ENCODE measurements at regions not wholly inside any gene's neighbourhood (a gene's known extent, or its start where the extent isn't known, plus 50 kb on each side); places are given as distances from the start of the nearest gene placed in this dataset.

GRCh38 chr11:19463976-19464375, 223.2 kb upstream of the E2F8 start:
- Histone ChIP-seq H3K27ac (no peak overlapping the region), H3K4me3 (no peak overlapping the region), H3K36me3 (no peaks in the 10 kb centered on the region), H3K27me3 (replicated peaks) (no peaks in the 10 kb centered on the region), H3K9me3 (replicated peaks) (no peaks in the 10 kb centered on the region), H3K4me1 (replicated peaks) (no peaks in the 10 kb centered on the region)
- no peak for DNase-seq (ENCODE audit: low read depth in 1 of 2, low spot score in 2 of 2)

- no peaks in the 10 kb centered on the region for H3K9me3 ChIP-seq (replicated peaks)
- H3K27ac ChIP-seq = no peak overlapping the region
- no peaks in the 10 kb centered on the region for H3K36me3 ChIP-seq
- H3K4me1 ChIP-seq (replicated peaks) = no peaks in the 10 kb centered on the region
- H3K27me3 ChIP-seq (replicated peaks) = no peaks in the 10 kb centered on the region
- no peak for DNase-seq (ENCODE audit: low read depth in 1 of 2, low spot score in 2 of 2)
- H3K4me3 ChIP-seq = no peak overlapping the region
Measured at GRCh38 chr11:19460718-19461405, 220.1 kb upstream of the E2F8 start.

DNA sequence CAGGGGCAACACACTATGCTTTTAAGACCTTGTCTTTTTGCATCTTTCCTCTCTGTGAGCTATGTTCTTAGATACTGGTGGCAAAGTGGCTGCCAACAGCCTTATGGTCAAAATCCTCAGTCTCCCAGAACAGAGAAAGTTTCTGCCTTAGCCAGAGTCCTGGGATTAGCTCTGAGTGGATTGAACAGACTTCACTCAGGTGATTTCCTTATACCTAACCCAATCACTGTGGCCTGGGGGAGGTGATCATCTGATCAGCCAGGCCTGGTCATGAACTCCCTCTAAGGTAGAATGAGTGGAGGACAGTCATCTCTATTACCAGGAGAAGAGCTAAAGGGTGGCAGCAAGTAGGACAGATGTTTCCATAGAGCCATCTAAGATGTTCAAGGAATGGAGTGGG, 218.5 kb upstream of the E2F8 start:
- Histone ChIP-seq H3K27ac (no peak overlapping the region), H3K4me3 (no peak overlapping the region), H3K36me3 (no peaks in the 10 kb centered on the region), H3K4me1 (replicated peaks) (no peaks in the 10 kb centered on the region), H3K27me3 (replicated peaks) (no peaks in the 10 kb centered on the region), H3K9me3 (replicated peaks) (no peaks in the 10 kb centered on the region)
- DNase-seq (ENCODE audit: low read depth in 1 of 2, low spot score in 2 of 2) = no peak

DNA sequence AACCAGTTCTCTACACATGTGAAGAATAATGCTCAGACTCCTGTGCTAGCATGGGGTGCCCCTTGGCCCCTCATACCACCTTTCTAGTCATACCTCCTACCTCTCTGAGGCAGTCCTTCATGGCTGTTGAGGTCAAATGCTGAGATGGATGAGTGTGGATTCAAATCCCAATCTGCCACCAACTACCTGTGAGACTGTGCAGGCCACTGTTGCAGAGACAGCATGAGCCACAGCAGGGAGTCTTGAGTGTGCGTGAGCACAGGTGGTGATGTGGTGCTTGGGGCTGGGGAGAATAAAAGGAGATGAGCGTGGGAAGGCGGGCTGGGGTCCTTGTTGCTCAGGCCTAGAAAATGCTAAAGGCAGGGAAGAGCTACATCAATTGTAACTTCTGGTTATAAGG, 218.0 kb upstream of the E2F8 start:
- no peak for DNase-seq (ENCODE audit: low read depth in 1 of 2, low spot score in 2 of 2)
- Histone ChIP-seq H3K27ac (no peak overlapping the region), H3K9me3 (replicated peaks) (no peaks in the 10 kb centered on the region), H3K4me1 (replicated peaks) (no peaks in the 10 kb centered on the region), H3K4me3 (no peak overlapping the region), H3K36me3 (no peaks in the 10 kb centered on the region), H3K27me3 (replicated peaks) (no peaks in the 10 kb centered on the region)

- H3K4me1 ChIP-seq (replicated peaks) = no peaks in the 10 kb centered on the region
- H3K27me3 ChIP-seq (replicated peaks) = no peaks in the 10 kb centered on the region
- DNase-seq (ENCODE audit: low read depth in 1 of 2, low spot score in 2 of 2) = no peak
- no peaks in the 10 kb centered on the region for H3K36me3 ChIP-seq
- H3K27ac ChIP-seq = no peak overlapping the region
- H3K4me3 ChIP-seq = no peak overlapping the region
- no peaks in the 10 kb centered on the region for H3K9me3 ChIP-seq (replicated peaks)
Measured at GRCh38 chr11:19458231-19458630, 217.5 kb upstream of the E2F8 start.

DNA sequence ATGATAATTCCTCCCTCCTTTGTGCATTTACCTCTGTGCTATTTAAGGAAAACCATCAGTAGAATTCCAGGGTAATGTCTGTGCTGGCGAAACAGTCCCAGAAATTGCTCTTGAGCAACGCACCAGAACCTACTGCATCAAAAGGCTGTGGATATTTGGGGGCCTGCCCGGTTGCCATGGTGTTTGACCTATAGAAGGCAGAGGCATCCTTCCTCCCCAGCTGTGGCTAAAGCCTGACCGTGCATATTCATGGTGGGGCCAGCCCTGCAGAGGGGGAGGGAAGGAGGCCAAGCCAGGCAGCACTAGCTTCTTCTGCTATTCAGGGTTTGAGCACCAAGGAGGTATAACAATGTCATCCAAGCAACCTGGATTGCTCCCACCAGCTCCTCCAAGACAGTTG, 215.0 kb upstream of the E2F8 start:
- H3K9me3 ChIP-seq (replicated peaks) = no peaks in the 10 kb centered on the region
- no peak overlapping the region for H3K27ac ChIP-seq
- H3K4me3 ChIP-seq = no peak overlapping the region
- DNase-seq (ENCODE audit: low read depth in 1 of 2, low spot score in 2 of 2) = no peak
- no peaks in the 10 kb centered on the region for H3K27me3 ChIP-seq (replicated peaks)
- H3K36me3 ChIP-seq = no peaks in the 10 kb centered on the region
- no peaks in the 10 kb centered on the region for H3K4me1 ChIP-seq (replicated peaks)

GRCh38 chr11:19453651-19454257, 213.0 kb upstream of the E2F8 start:
- Histone ChIP-seq H3K4me3 (no peak overlapping the region), H3K36me3 (no peaks in the 10 kb centered on the region), H3K4me1 (replicated peaks) (no peaks in the 10 kb centered on the region), H3K9me3 (replicated peaks) (no peaks in the 10 kb centered on the region), H3K27me3 (replicated peaks) (no peaks in the 10 kb centered on the region), H3K27ac (no peak overlapping the region)
- no peak for DNase-seq (ENCODE audit: low read depth in 1 of 2, low spot score in 2 of 2)

DNA sequence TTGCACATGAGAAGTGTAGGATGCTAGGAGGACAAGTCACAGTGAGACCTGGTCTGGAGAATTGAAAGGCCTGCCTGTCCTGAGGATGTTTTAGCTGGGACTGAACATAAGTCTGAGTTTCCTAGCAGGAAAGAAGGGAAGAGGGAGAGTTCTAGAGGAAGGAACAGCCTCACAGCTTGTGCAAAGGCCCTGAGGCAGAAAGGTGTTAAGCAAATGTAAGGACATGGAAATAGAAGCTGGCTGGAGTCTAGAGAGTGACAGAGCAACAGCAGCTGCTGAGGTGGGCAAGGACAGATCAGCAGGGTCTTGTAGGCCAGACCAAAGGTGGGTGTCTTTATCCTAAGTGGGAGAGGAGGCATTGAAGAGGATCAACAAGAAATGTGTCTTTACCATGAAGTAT, 210.9 kb upstream of the E2F8 start:
- Histone ChIP-seq H3K4me3 (no peak overlapping the region), H3K27ac (no peak overlapping the region)

DNA sequence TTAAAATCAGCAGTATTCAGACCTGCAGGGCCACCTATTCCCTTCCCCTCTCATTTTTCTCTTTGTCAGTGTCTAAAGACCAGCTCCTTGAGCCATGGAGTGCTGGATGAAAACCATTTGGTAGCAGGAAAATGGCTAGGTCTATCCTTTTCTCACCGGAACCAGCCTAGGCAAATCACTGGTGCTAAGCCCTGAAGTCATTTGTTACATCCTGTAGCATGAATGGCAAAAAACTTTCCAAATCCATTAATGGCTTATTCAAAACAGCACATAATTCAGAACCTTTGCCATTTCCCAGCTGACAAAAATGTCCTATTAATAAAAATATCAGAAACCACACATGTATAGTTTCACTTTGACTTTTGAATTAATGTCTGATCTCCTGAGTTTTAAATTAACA, 209.5 kb upstream of the E2F8 start:
- H3K27ac ChIP-seq = no peak overlapping the region
- no peak overlapping the region for H3K4me3 ChIP-seq
- no peaks in the 10 kb centered on the region for H3K36me3 ChIP-seq
- DNase-seq (ENCODE audit: low read depth in 1 of 2, low spot score in 2 of 2) = no peak
- H3K27me3 ChIP-seq (replicated peaks) = no peaks in the 10 kb centered on the region
- no peaks in the 10 kb centered on the region for H3K4me1 ChIP-seq (replicated peaks)
- H3K9me3 ChIP-seq (replicated peaks) = no peaks in the 10 kb centered on the region

More for the DNA sequence above, 210.9 kb upstream of the E2F8 start:
- H3K27me3 ChIP-seq (replicated peaks) = no peaks in the 10 kb centered on the region
- H3K36me3 ChIP-seq = no peaks in the 10 kb centered on the region
- no peak for DNase-seq (ENCODE audit: low read depth in 1 of 2, low spot score in 2 of 2)
- no peaks in the 10 kb centered on the region for H3K9me3 ChIP-seq (replicated peaks)
- no peaks in the 10 kb centered on the region for H3K4me1 ChIP-seq (replicated peaks)

DNA sequence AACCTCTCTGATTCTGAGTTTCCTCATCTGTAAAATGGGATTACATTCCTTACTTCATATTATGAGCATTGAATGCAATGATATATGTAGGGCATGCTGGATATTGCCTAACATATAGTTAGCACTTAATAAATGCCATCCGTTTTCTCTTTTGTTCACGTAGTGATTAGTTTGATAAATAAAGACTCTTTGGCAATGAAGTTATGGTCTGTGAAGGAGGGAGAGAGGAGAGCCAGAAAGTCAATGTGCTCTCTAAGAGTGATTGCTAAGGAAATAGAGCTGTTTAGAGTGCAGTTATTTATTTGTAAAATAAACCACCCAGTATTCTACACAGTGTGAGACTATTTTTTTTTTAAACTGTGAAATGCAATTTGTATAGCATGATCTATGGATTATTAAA, 207.9 kb upstream of the E2F8 start:
- Histone ChIP-seq H3K27me3 (replicated peaks) (no peaks in the 10 kb centered on the region), H3K4me1 (replicated peaks) (no peaks in the 10 kb centered on the region), H3K36me3 (no peaks in the 10 kb centered on the region), H3K9me3 (replicated peaks) (no peaks in the 10 kb centered on the region), H3K27ac (no peak overlapping the region), H3K4me3 (no peak overlapping the region)
- no peak for DNase-seq (ENCODE audit: low read depth in 1 of 2, low spot score in 2 of 2)

- Histone ChIP-seq H3K4me3 (no peak overlapping the region), H3K27me3 (replicated peaks) (no peaks in the 10 kb centered on the region), H3K4me1 (replicated peaks) (peaks cover under 1% of the 10 kb centered on the region; the same call in 1 of the 2 replicates), H3K27ac (no peak overlapping the region), H3K9me3 (replicated peaks) (no peaks in the 10 kb centered on the region), H3K36me3 (no peaks in the 10 kb centered on the region)
- DNase-seq (ENCODE audit: low read depth in 1 of 2, low spot score in 2 of 2) = no peak
Measured at GRCh38 chr11:19447150-19447566, 206.4 kb upstream of the E2F8 start.

DNA sequence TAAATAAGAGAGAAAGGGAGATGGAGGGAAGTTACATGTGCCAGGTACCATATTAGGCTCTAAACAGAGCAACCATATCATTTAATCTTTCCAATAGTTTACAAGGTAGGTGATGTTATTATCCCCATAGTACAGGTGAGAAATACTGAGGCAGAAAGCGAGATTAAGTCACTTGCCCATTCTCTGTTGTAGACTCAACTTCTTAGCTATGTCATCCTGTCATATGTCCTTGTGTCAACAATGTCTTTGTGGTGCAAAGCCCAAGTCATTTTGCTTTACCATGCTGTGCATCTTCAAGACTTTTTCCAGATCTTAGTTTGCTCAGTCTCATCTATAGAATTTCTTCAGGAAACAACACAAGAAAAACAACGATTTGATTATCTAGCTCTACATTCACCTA, 205.0 kb upstream of the E2F8 start:
- Histone ChIP-seq H3K9me3 (replicated peaks) (no peaks in the 10 kb centered on the region), H3K27me3 (replicated peaks) (no peaks in the 10 kb centered on the region), H3K4me3 (no peak overlapping the region)

DNA sequence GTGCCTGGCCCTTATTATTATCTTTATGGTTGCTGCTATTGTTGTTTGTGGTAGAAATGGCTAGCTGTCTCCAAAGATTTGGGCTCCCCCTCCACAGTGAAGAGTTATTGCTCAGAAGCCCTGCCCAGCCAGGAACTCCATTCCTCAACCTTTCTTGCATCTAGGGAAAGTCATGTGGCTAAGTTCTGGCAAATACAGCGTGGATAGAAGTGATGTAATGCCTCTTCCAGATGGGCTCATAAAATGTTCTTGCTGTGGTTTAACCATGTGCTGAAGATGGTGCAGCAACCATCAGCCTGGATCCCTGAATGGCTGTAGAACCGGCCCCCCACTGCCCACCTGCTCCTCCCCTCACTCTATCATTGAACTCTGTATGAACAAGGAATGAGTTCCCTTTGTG, 203.5 kb upstream of the E2F8 start:
- H3K27me3 ChIP-seq (replicated peaks) = no peaks in the 10 kb centered on the region
- no peak for DNase-seq (ENCODE audit: low read depth in 1 of 2, low spot score in 2 of 2)

More for the DNA sequence above, 205.0 kb upstream of the E2F8 start:
- DNase-seq (ENCODE audit: low read depth in 1 of 2, low spot score in 2 of 2) = no peak
- Histone ChIP-seq H3K4me1 (replicated peaks) (peaks cover 4% of the 10 kb centered on the region; the same call in 1 of the 2 replicates), H3K27ac (no peak overlapping the region), H3K36me3 (no peaks in the 10 kb centered on the region)

DNA sequence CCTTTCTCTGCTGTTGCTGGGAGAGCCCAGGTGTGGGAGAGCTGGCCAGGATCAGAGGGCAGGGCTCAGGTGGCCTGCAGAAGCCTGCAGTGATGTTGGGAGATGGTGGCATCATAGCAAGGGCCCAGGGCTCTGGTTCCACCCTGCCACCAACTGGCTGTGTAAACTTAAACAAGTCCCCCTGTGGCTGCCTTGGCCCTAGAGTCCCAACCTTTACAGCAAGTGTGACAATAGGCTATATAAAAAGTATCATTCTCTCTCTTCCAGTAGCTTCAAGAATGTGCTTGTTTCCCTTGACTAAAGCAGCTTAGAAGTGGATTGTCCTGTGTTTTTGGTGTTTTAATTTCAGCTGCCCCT, 201.8 kb upstream of the E2F8 start:
- Histone ChIP-seq H3K4me3 (no peak overlapping the region), H3K4me1 (replicated peaks) (peaks cover 4% of the 10 kb centered on the region; the same call in 1 of the 2 replicates), H3K27ac (no peak overlapping the region)

More for the DNA sequence above, 203.5 kb upstream of the E2F8 start:
- Histone ChIP-seq H3K36me3 (no peaks in the 10 kb centered on the region), H3K9me3 (replicated peaks) (no peaks in the 10 kb centered on the region), H3K4me1 (replicated peaks) (peaks cover 4% of the 10 kb centered on the region; the same call in 1 of the 2 replicates), H3K4me3 (no peak overlapping the region), H3K27ac (no peak overlapping the region)

More for the DNA sequence above, 201.8 kb upstream of the E2F8 start:
- DNase-seq (ENCODE audit: low read depth in 1 of 2, low spot score in 2 of 2) = no peak
- no peaks in the 10 kb centered on the region for H3K9me3 ChIP-seq (replicated peaks)
- H3K27me3 ChIP-seq (replicated peaks) = no peaks in the 10 kb centered on the region
- H3K36me3 ChIP-seq = no peaks in the 10 kb centered on the region

All from SJSA1 (cell line).